GM12878 (cell line): ENCODE measurements at regions not wholly inside any gene's neighbourhood (a gene's known extent, or its start where the extent isn't known, plus 50 kb on each side); places are given as distances from the start of the nearest gene placed in this dataset.

Experiments used
- CHD4 ChIP-seq: fragments of 200-600 bp; sonication (generic); IDR thresholded peaks from 2 replicates; pipeline ENCODE4 v1.6.1; 2016; ENCODE audit warnings: mild to moderate bottlenecking
- CTCF ChIP-seq, 3 experiments: IDR thresholded peaks in 2 of 3; conservative IDR thresholded peaks in 1 of 3; 2 replicates each; pipeline ENCODE4 v1.5.1; 2011; ENCODE audit warnings: low read depth in 3 of 3, low read length in 3 of 3, mild to moderate bottlenecking in 3 of 3, control low read depth in 2 of 3, moderate library complexity in 2 of 3, inconsistent platforms in 1 of 3, mixed read lengths in 1 of 3; ENCODE audit not compliant: control insufficient read depth in 2 of 3, insufficient read depth in 1 of 3; ENCODE audit errors: extremely low read depth in 1 of 3
- EZH2 ChIP-seq: IDR thresholded peaks from 2 replicates; pipeline ENCODE4 v1.6.1; 2012; ENCODE audit warnings: low read depth, mild to moderate bottlenecking, control low read depth, inconsistent platforms, low read length, borderline replicate concordance; ENCODE audit not compliant: control insufficient read depth
- SREBF2 ChIP-seq: IDR thresholded peaks from 2 replicates; pipeline ENCODE4 v1.6.1; 2012; ENCODE audit warnings: mild to moderate bottlenecking, low read length

GRCh38 chr15:54803134-54803808, 393.5 kb downstream of the RSL24D1 start:
- TF ChIP-seq EZH2 = no peak
- no peak for TF ChIP-seq SREBF2
- no peak for TF ChIP-seq CHD4
- no peak; a peak in 1 of 6 replicates for TF ChIP-seq CTCF (IDR thresholded peaks at IDR 0.05 in 2 of 3, conservative IDR thresholded peaks at IDR 0.05 in 1 of 3; ENCODE audit: control insufficient read depth in 2 of 3, extremely low read depth in 1 of 3, insufficient read depth in 1 of 3, low read depth in 3 of 3, low read length in 3 of 3)
